Mucosa of descending colon (tissue), 3 donors: ENCODE measurements at regions not wholly inside any gene's neighbourhood (a gene's known extent, or its start where the extent isn't known, plus 50 kb on each side); places are given as distances from the start of the nearest gene placed in this dataset.
"Not testable (repeated sequence)": the region's sequence is repeated elsewhere in the genome, so short reads cannot be mapped to it uniquely, and the experiment has no call there.

Source experiments
- ATAC-seq: fragments of 200-7000 bp; cut with Tn5 transposase; one replicate; pipeline ENCODE4 v1.9.1; 2020; ENCODE audit warnings: mild to moderate bottlenecking, moderate library complexity
- DNase-seq, 3 donors: peaks; one replicate each; pipeline ENCODE4 v3.0.0-alpha.2; 2020
- H3K36me3 ChIP-seq: fragments of 200-600 bp; one replicate; pipeline ENCODE4 v1.8.0; 2021; ENCODE audit warnings: low read depth, mild to moderate bottlenecking
- H3K4me1 ChIP-seq: fragments of 200-600 bp; one replicate; pipeline ENCODE4 v1.8.0; 2021; ENCODE audit warnings: low read depth, mild to moderate bottlenecking
- H3K4me3 ChIP-seq: fragments of 200-600 bp; one replicate; pipeline ENCODE4 v1.8.0; 2021; ENCODE audit warnings: mild to moderate bottlenecking
- H3K9me3 ChIP-seq: fragments of 200-600 bp; one replicate; pipeline ENCODE4 v1.8.0; 2021; ENCODE audit warnings: mild to moderate bottlenecking
- intact Hi-C, 2 donors: fragments of 100-400 bp; cut with DNase I in 1 of 2; cut with micrococcal nuclease in 1 of 2; formaldehyde crosslinking; loops; one replicate each; pipeline versions ENCODE4 v1.11.0 to v1.11.1; 2022; cut with DNase I, micrococcal nuclease
- TF ChIP-seq, protein P1 (sequence below): fragments of 200-600 bp; IDR thresholded peaks from one replicate; pipeline ENCODE4 v1.8.0; 2022; ENCODE audit warnings: antibody characterized with exemption, mild to moderate bottlenecking
- donor health status: DM: no; HTN: no; CAD: no; lungs with moderate emphysema.
- donor health status: DM: no; HTN: no; CAD: no.
- donor health status: DM: no; HTN: yes; CAD: no.

DNA sequence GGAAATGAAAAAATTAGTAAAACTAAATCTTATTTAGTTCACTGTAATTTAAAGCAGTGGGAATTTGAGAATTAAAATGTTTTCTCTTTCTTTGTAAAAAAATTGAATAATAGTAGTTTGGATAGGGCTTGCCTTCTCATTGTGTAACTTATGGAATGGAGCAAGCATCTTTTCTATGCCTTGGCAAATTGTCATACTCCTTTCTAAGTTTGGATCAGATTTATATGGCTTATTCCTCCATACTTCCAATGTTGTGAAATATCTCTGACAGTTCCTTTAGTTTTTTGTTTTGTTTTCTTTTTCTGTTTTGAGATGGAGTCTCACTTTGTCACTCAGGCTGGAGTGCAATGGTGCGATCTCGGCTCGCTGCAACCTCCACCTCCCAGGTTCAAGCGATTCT is 176.4 kb downstream of the SAMD5 start:
- H3K36me3 ChIP-seq = no peaks in the 10 kb centered on the region
- DNase-seq (no peak), ATAC-seq (no peak)
- H3K4me3 ChIP-seq = no peak overlapping the region
- intact Hi-C loops = no loop called here
- H3K4me1 ChIP-seq = no peaks in the 10 kb centered on the region
- TF ChIP-seq, protein P1, sequence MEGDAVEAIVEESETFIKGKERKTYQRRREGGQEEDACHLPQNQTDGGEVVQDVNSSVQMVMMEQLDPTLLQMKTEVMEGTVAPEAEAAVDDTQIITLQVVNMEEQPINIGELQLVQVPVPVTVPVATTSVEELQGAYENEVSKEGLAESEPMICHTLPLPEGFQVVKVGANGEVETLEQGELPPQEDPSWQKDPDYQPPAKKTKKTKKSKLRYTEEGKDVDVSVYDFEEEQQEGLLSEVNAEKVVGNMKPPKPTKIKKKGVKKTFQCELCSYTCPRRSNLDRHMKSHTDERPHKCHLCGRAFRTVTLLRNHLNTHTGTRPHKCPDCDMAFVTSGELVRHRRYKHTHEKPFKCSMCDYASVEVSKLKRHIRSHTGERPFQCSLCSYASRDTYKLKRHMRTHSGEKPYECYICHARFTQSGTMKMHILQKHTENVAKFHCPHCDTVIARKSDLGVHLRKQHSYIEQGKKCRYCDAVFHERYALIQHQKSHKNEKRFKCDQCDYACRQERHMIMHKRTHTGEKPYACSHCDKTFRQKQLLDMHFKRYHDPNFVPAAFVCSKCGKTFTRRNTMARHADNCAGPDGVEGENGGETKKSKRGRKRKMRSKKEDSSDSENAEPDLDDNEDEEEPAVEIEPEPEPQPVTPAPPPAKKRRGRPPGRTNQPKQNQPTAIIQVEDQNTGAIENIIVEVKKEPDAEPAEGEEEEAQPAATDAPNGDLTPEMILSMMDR = no peak
- no peaks in the 10 kb centered on the region for H3K9me3 ChIP-seq

DNA sequence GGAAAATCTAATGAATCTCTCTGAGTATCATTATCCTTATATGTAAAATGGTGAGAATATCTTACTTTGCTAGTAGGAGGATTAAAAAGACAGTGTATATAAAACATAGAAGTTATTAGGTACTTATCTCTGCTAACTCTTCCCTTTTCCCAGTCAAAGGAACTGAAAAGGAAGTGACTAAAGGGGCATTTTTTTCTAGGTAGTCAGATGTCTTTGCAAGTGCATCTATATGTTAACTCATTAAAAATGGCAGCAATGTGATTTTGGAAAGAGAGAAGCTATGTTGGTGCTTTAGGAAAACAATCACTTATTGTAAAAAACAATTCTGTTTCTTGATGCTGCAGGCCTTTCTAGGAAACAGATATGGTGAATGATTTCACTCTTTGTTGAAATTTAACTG is 180.9 kb downstream of the SAMD5 start:
- no peak overlapping the region for H3K4me3 ChIP-seq
- ATAC-seq (no peak), DNase-seq (no peak)
- no peaks in the 10 kb centered on the region for H3K9me3 ChIP-seq
- no peaks in the 10 kb centered on the region for H3K36me3 ChIP-seq
- TF ChIP-seq, protein P1 = no peak
- intact Hi-C loops = no loop called here
- H3K4me1 ChIP-seq = no peaks in the 10 kb centered on the region

- Histone ChIP-seq H3K9me3 (no peaks in the 10 kb centered on the region), H3K4me1 (no peaks in the 10 kb centered on the region), H3K4me3 (no peak overlapping the region), H3K36me3 (no peaks in the 10 kb centered on the region)
- ATAC-seq = no peak
- TF ChIP-seq, protein P1 = no peak
- no peak for DNase-seq
- intact Hi-C loops = no loop called here
These were observed 183.0 kb downstream of the SAMD5 start for GRCh38 chr6:147691446-147691845.

- no peaks in the 10 kb centered on the region for H3K4me1 ChIP-seq
These were observed 184.7 kb downstream of the SAMD5 start for GRCh38 chr6:147693181-147693580.

DNA sequence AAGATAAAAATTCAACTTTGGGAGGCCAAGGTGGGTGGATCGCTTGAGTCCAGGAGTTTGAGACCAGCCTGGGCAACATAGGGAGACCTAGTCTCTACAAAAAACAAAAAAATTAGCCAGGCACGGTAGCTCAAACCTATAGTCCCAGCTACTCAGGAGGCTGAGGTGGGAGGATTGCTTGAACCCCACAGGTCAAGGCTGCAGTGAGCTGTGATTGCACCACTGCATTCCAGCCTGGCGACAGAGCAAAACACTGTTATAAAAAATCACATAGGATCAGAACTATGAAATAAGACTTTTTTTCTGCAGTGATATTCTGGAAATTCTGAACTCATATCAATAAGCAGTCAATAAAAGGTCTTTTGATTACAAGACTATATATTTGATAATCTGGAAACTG is 186.1 kb downstream of the SAMD5 start:
- H3K4me3 ChIP-seq, H3K36me3 ChIP-seq, ATAC-seq, DNase-seq, intact Hi-C loops, H3K9me3 ChIP-seq, H3K4me1 ChIP-seq: not testable (repeated sequence)

More at GRCh38 chr6:147693181-147693580, 184.7 kb downstream of the SAMD5 start:
- intact Hi-C loops = no loop called here
- DNase-seq = no peak
- Histone ChIP-seq H3K4me3 (no peak overlapping the region), H3K36me3 (no peaks in the 10 kb centered on the region), H3K9me3 (no peaks in the 10 kb centered on the region)
- no peak for ATAC-seq
- TF ChIP-seq, protein P1 = no peak

DNA sequence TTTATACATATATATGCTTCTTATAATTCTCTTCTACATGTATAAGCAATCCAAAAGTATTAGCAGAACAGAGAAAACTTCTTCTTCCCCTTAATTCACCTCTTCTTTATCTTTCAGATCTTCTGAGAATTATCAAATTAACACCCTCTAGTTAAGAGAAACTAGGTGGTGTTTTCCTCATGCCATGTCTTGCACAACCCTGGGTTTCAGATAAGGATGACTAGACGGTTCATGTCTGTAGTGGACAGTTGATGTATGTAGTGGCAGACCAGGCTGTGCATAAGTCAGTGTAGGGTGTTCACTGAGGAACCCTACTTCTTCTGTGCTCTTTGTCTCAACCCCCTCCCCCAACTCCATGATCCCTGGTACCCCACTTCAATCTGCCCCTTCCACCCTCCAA is 187.3 kb downstream of the SAMD5 start:
- intact Hi-C loops = no loop called here
- Histone ChIP-seq H3K4me3 (no peak overlapping the region), H3K36me3 (no peaks in the 10 kb centered on the region), H3K4me1 (no peaks in the 10 kb centered on the region), H3K9me3 (no peaks in the 10 kb centered on the region)
- ATAC-seq (no peak), DNase-seq (no peak)
- TF ChIP-seq, protein P1 = no peak
